ENCODE measurements at regions not wholly inside any gene's neighbourhood (a gene's known extent, or its start where the extent isn't known, plus 50 kb on each side); places are given as distances from the start of the nearest gene placed in this dataset.

DNA sequence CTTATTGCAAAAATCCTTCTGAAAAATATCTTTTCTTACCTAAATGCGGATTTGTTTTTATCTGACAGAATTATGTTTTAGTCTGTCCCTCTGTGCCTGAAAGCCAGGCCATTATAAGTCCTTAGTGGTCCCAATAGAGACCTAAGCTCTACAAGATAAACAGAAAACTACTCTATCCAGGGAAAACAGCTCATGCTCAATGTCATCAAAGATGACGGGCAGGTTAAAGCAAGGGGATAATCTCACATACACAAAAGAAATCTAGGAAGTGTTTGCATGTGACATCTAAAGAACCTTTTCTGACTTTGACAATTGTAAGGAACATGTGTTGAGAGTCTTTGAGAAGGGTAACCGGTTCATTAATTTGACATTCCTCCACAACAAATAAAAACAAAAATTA lies 741.1 kb upstream of the ID2 start:
- H3K4me1 ChIP-seq: no peaks in the 10 kb centered on the region
- intact Hi-C loops (cut with DNase I): no loop called here
- no peaks in the 10 kb centered on the region for H3K9me3 ChIP-seq
- no peak overlapping the region for H3K4me3 ChIP-seq
- peaks cover 0 to 4% (median 1%) of the 10 kb centered on the region in 4 donors for H3K27me3 ChIP-seq
- 86 to 92% methylated on average over 3 of the region's 3 CpGs for WGBS, 2 donors
- no peak overlapping the region for H3K27ac ChIP-seq
- no peak for TF ChIP-seq POLR2A (IDR thresholded peaks at IDR 0.05)
- no peak for TF ChIP-seq CTCF (IDR thresholded peaks at IDR 0.05)
- H3K36me3 ChIP-seq: no peaks in the 10 kb centered on the region
- no peak for DNase-seq

DNA sequence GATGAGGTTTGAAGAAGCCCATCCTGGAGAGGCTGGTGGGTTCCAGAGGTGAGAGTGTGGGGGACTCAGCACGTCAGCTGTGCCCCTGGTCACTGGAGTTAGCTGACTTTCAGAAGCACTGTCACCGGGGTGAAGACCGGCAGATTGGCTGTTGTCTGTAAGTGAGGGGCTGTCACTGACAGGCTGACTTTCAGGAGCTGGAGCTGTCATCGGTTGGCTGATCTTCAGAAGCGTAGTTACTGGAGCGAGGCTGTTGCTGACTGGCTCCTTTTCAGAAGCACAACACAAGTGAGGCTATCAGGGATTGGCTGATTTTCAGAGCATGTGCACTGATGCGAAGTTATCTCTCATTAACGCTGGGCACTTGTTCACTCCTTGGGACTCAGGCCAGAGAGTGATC lies 738.4 kb upstream of the ID2 start:
- intact Hi-C loops (cut with DNase I): no loop called here

GRCh38 chr2:7945026-7945425 lies 736.8 kb upstream of the ID2 start:
- TF ChIP-seq POLR2A (IDR thresholded peaks at IDR 0.05) (no peak), CTCF (IDR thresholded peaks at IDR 0.05) (no peak)
- Histone ChIP-seq H3K4me3 (no peak overlapping the region), H3K27me3 (no peaks in the 10 kb centered on the region), H3K27ac (no peak overlapping the region), H3K36me3 (no peaks in the 10 kb centered on the region), H3K4me1 (no peaks in the 10 kb centered on the region), H3K9me3 (no peaks in the 10 kb centered on the region)
- intact Hi-C loops (cut with DNase I): no loop called here
- 75 to 85% methylated on average over 1 of the region's 1 CpG for WGBS, 2 donors
- no peak for DNase-seq

More for the DNA sequence above, 738.4 kb upstream of the ID2 start:
- Histone ChIP-seq H3K27me3 (peaks cover 0 to 4% (median 0%) of the 10 kb centered on the region in 4 donors), H3K27ac (no peak overlapping the region), H3K4me3 (no peak overlapping the region), H3K4me1 (no peaks in the 10 kb centered on the region), H3K9me3 (no peaks in the 10 kb centered on the region), H3K36me3 (no peaks in the 10 kb centered on the region)
- 58 to 83% methylated on average over 4 of the region's 8 CpGs for WGBS, 2 donors
- no peak for DNase-seq
- TF ChIP-seq CTCF (IDR thresholded peaks at IDR 0.05) (no peak), POLR2A (IDR thresholded peaks at IDR 0.05) (no peak)

GRCh38 chr2:7950035-7950612 lies 731.7 kb upstream of the ID2 start:
- TF ChIP-seq CTCF (IDR thresholded peaks at IDR 0.05): no peak
- no peak for TF ChIP-seq POLR2A (IDR thresholded peaks at IDR 0.05)
- Histone ChIP-seq H3K36me3 (no peaks in the 10 kb centered on the region), H3K4me1 (no peaks in the 10 kb centered on the region), H3K27me3 (peaks cover 0 to 2% (median 0%) of the 10 kb centered on the region in 4 donors), H3K4me3 (no peak overlapping the region), H3K9me3 (no peaks in the 10 kb centered on the region), H3K27ac (no peak overlapping the region)
- no peak for DNase-seq
- intact Hi-C loops (cut with DNase I): no loop called here
- 64 to 77% methylated on average over 11 to 13 of the region's 13 CpGs for WGBS, 2 donors

DNA sequence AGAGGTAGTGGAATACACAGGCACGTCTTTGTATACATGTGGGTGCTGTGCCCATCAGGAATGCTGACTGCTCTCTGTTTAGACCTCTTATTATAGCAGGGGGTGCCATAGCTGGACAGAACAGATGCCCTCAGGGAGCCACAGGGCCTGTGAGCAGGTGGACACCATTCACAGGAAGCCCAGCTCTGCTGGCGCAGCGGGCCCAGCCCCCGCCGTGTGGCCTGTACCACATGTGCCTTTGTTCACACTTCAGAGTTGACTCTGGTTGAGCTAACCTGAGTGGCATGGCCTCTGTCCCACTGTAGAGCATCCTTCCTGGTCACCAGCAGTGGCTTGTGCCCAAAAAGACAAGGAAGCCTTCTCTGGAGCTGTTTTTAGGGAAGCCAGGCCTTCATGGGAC lies 730.9 kb upstream of the ID2 start:
- 93% methylated on average over 3 of the region's 5 CpGs; no CpG with 5 or more reads in 1 of the 2 donors for WGBS, 2 donors
- no peaks in the 10 kb centered on the region for H3K36me3 ChIP-seq
- H3K4me3 ChIP-seq: no peak overlapping the region
- intact Hi-C loops (cut with DNase I): no loop called here
- H3K4me1 ChIP-seq: no peaks in the 10 kb centered on the region
- peaks cover 0 to 2% (median 0%) of the 10 kb centered on the region in 4 donors for H3K27me3 ChIP-seq
- no peak for DNase-seq
- no peak for TF ChIP-seq POLR2A (IDR thresholded peaks at IDR 0.05)
- TF ChIP-seq CTCF (IDR thresholded peaks at IDR 0.05): no peak
- no peaks in the 10 kb centered on the region for H3K9me3 ChIP-seq
- no peak overlapping the region for H3K27ac ChIP-seq
